ENCODE measurements at regions not wholly inside any gene's neighbourhood (a gene's known extent, or its start where the extent isn't known, plus 50 kb on each side); places are given as distances from the start of the nearest gene placed in this dataset.

DNA sequence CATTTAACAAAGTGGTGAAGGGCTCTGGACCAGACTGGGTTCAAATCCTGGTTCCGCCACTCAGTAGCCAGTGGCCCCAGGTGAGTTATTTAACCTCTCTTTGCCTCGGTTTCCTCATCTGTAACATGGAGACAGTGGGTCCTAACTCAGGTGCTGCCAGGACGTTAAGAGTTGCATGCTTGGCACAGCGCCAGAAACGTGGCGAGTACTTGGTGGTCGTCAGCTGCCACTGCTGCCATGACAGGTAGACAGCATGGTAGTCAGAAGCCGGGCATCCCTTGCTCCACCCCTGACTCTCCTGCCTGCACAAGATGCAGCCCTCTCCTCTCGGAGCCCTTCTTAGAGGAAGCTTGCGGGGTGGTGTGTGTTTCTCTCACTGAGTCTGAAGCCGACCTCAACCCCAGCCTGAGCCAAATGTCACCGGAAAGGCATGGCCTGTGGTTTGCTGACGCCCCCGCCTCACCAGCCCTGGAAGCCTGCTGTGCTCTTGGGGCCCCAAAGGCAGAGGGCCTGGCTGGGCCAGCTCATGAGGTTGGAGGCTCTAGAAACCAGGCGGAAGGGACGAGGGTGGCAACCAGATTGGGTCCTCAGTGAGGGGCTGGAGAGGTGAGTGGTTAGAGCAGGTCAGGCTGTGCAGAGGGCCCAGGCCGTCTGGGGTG lies 160.8 kb upstream of the TLE3 start:
- H3K4me3 ChIP-seq (ENCODE audit: low read depth, low read length): no peak overlapping the region

DNA sequence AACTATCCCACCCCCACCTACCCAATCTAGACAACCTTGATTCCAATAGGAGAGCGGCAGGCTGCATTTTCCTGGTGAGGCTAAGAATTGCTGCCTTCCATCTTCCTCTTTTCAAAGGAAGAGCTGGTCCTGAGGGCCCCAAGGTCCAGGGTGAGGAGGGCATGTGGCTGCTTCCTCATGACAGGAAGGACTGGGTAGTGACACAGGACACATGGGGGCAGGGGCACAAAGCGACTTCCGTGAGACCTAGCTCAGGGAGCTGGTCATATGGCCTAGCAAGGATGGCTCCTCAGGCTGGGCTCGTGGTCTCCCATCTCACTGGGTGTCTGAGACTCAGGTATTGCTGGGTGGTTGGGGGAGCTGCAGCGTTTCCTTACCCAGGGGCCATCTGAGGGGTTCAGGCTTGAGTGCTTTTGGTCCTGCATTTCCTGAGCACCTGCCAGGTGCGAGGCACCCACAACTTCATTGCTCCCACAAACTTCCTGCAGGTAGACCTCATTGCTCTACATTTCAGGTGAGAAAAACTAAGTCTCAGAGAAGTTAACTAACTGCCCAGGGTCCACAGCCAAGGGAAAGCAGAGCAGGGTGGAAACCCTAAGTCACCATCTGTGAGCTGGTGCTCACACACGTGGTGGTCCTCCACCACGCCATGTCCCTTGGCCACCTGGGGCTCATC lies 160.0 kb upstream of the TLE3 start:
- H3K4me3 ChIP-seq (ENCODE audit: low read depth, low read length): no peak overlapping the region

DNA sequence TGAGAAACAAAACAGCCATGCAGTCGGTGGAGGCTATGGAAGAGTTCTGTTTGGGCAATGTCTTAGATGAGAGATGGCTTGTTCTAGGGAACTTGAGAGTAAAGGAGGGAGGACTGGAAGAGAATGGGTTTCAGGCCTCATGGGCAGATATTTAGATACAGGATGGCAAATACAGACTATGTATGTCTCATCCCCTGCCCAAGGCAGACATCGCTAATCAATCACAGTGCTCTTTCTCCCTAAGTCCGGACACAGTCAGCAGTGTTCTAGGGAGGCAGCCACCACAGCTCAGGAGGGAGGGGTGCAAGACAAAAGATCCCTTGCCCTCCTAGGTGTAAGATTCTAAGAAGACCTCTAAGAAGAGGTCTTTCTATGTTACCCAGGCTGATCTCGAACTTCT lies 159.3 kb upstream of the TLE3 start:
- H3K4me3 ChIP-seq (ENCODE audit: low read depth, low read length): no peak overlapping the region

DNA sequence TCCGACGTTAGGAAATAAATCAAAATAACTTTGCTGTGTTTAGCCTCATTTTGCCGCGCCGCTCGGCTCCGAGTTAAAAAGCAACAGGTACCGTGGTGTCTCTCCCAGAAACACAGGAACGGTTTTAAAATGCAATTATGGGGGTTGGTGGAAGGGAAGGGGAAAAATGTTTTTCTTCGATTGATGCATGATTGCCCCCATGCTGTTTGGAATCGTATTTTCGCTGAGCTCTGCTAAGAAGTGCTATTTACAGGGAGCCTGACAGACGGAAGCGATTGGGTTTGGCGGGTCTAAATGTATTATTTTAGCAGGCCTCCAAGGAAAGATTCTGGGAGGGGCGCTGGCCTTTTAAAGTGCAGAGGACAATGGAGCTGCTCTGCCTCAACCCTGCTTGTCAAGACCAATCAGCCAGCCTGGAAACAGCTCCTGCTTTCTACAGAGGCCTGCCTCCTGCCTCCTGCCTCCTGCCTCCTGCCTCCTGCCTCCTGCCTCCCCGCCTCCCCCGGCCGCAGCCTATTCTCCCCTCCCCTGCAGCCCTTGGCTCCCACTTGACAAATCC lies 156.7 kb upstream of the TLE3 start:
- H3K4me3 ChIP-seq (ENCODE audit: low read depth, low read length): no peak overlapping the region

DNA sequence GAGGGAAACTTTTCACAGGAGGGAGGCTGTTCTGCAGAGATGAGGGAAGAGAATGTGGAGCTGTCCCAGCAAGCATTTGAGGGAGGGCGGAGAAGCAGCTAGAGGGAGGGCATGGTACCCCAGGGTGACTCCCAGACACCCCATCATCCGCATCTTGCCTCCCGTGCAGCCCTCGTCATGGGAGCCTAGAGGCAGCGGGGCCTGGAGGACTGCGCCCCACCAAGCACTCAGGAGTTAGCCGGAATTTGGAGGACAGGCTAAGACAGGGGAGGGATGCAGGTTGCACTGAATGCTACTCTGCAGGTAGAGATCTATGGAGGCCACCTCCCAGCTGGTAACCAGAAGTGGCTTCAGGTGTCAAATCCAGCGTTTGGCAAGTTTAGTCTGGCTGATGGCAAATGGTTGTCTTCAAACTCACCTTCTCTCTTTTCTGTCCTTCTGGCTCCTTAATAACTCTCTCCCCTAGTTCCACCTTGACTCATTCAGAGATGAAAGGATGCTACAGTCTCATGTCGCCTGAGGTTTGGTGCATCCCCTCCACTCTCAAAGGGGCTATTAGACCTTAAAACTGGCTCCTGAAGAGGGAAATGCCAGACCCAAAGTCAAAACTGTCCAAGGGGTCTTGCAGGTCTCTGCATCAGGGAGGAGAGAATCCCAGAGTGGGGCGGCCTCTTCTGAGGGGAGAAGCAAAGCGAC lies 155.9 kb upstream of the TLE3 start:
- H3K4me3 ChIP-seq (ENCODE audit: low read depth, low read length): no peak overlapping the region

DNA sequence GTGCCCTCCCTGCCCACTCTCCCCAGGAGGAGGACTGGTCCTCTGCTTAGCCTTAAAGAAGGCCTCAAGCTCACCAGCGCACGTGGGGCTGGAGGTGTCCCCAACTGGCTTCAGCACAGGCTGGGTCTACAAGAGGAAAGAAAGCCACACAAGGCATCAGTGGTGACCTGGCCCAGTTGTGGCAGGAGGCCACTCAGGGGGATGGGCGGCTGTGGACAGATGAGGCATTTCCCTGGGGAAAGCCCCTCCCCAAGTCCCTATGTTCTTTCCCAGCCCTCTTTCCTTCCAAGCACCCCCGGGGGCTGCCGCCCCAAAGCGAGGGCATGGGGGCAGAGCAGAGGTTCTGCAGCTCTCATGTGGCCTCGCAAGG lies 155.2 kb upstream of the TLE3 start:
- no peak overlapping the region for H3K4me3 ChIP-seq (ENCODE audit: low read depth, low read length)

DNA sequence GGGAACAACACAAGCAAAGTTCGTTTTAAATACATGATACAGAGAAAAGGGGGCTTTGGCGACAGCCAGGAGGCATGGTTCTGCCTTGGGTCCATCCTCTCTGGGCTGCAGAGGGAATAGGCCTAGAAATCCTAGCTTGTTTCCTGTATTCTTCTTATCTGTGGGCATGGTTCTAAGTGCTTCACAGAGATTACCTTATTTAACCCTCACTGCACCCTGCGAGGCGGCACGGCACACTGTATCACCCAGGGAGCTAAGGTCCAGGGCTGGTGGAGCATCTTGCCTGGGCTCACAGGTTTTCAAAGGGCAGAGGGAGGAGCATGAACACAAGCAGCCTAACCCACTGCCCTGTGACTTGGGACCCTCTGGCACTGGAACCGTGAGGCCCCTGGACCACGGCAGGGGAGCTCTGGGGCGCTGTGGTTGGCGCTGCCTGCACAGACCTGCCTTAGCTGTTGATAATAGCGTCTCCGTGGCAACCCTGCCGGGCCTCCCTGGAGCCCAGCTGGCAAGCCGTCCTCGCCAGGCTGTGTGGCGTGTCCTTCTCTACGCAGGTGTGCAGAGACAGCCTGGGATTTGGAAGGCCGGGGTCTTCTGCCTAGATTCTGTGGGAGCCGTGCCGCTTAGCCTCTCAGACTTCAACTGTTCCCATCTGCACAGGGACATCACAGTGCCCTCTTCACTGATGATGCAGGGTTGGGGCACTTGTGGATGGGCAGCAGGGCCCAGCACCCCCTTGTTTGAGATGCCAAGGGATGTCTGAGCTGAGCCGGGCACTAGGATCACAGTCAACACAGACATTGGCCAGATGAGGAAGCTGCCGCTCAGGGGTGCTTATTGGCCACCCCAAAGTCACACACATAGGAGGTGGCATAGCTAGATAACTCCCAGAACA lies 154.6 kb upstream of the TLE3 start:
- H3K4me3 ChIP-seq (ENCODE audit: low read depth, low read length): no peak overlapping the region

DNA sequence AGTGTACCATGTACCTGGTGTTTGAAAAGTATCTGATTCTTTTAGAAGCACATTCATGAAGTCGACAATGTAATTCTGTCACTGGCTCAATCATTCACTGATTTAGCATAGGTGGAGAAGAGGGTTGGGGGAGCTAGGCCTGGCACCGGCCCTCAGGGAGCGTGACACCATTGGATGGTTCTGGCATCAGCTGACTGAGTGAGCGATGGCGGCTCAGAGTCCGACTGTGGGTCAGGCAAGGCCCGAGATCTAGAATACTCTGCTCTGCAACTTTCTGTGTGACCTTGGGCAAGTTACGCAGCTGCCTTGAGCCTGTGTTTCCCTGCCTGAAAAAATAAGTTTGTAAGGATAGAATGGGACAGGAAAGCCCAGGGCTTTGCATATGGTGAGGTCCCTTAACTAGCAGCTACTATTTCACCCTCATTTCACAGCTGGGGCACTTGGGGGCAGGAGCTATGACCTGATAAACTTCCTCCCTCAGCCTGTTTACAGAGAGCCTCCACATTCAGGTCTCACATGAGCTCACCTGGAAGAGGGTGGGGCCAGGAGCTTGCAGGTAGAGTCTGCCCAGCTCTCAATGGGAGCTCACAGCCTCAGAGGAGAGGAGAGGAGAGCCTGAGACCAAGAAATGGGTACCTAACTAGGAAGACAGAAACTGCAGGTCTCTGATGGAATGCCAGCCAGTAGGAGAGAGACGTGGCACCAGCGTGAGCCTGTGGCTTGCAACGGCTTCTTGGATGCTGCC lies 153.7 kb upstream of the TLE3 start:
- H3K4me3 ChIP-seq (ENCODE audit: low read depth, low read length): no peak overlapping the region

DNA sequence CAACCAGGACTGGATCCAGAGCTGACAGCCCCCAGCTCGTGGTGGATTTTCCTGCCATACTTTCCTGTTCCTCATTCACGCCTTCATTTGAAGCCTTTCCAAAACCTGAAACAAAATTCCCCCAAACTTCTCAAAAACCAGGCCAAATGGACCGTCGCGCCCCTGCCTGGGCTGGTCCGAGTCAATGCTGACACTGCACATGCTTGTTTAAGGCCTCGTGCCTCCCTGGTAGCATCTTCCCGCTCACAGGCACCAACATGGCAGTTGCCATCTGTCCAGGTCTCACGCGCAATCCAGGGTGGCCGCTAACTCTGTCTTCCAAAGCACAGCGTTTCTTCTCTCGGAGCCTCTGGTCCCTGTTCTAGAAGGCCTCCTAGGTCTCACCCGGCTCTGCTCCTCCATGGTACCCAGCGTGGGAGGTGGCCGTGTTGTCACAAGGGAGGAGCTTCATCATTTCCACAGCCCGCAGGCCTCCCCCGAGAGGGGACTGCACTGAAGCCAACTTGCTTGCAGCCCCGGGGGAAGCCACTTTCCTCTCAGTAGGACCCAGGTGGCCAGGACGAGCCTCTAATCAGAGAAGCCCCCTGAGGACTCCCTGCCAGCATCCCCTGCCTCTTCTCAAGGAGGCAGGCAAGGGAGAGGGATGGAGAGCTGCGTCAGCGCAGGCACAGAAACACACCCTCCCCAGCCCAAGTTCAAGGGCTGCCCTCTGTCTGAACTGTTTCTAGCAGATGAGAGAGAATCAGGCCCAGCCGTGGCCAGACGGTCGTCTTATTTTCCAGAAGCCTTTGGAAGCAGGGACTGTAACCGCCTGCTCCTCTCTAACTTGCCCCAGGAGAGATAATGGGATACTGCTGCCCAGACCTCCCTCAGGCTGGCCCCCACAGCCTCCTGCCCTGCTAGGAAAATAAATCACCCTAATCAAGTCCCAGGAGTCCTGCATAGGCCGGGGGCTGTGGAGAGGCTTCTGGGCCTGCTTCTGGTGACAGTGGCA lies 152.8 kb upstream of the TLE3 start:
- H3K4me3 ChIP-seq (ENCODE audit: low read depth, low read length): no peak overlapping the region

DNA sequence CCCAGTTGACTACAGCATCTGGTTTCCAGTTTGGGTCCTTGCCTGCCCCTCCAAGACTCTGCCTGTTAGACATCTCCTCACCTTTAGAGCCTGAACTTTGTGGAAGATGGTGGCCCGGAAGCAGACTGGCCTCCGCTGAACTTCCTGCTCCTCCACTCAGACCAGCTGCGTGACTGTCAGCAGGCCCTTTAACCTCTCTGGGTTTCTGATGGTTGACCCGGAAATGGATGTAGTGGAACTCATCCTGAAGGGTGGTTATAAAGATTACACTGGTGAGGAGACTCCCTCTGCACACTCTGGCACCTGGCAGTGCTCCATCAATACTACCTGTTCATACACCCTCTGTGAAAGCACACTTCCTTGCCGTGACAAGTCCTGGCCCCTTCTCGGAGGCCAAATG lies 151.9 kb upstream of the TLE3 start:
- no peak overlapping the region for H3K4me3 ChIP-seq (ENCODE audit: low read depth, low read length)

DNA sequence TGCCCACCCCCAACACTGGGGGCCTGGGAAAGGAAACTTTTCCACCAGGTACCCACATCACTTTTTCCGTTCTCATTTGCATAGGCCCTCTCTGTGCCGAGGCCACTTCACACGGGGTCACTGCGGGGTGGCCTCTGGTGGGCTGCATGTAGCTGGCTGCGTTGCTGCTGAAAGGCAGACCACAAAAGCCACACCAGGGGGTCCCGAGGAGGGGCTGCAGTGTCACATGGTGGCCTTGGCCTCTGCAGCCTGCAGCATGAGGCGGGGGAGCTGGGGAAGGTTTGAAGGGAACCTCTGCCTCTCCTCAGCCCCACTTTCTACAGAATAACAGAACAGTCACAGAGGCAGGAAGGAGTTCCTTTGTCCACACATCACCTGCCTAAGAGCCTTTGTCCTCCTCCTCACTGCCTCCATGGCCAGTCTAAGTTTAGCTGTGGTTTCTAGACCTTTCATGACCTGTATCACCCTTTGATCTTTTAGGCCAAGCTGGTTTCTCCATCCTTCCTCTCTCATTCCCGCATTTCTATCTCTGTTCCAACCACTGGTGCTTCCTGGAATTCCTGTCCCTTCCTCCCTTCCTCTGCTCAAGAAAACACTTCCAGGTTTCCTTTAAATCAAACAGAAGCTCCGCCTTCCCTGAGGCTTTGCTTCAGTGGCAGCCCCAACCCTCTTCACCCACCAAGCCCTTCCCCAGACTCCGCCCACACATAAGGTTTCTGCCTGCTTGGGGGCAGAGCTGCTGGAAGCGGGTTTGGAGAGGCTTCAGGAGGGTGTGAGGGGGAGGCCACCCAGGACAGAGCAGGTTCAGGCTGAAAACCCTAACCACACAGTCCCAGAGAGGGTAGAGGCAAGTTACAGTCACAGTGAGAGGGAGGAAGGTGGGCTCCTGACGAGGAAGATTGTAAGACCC lies 150.7 kb upstream of the TLE3 start:
- H3K4me3 ChIP-seq (ENCODE audit: low read depth, low read length): no peak overlapping the region

DNA sequence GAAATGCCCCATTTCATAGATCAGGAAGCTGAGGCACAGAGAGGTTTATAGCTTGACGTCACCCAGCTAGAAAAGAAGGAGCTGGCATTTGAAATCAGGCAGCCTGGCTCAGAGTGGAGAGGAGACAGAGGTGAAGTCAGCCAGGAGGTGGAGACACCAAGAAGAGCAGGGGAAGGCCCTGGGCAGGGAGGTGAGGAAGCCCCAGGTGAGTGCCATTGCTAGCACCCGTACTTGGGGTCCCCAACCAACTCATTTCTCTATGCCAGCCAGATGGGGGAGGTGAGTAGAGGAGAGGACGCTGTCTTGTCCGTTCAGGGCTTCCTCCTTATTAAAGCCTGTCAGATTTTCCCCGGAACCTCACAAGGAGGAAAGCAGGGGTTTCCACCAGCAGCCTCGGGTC lies 149.6 kb upstream of the TLE3 start:
- no peak overlapping the region for H3K4me3 ChIP-seq (ENCODE audit: low read depth, low read length)

DNA sequence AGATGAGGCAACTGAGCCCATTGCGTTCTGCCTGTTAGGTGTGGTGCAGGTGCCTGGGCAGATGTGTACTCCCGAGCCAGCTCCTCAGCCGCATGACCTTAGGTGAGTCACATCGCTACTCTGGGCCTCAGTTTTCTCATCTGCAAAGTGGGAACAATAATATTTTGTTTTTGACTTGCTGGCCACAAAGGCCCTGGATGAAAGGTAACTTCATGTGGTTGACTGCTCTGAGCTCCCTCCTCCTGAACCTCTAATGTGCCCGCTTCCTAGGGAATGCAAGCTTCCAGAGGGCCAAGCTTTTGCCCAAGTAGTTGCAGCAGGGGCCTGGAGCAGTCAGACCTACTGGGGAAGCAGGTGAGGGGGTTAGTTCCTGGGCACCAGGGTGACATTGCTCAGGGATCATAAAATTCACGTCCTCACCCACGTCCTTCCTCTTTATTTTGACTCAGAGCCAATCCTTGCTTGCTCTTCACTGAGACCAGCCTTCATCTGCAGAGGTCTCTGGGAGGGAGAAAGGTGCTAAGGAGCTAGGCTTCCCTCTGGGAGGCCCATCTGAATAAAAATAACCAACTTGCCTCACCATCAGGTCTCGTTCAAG lies 149.0 kb upstream of the TLE3 start:
- no peak overlapping the region for H3K4me3 ChIP-seq (ENCODE audit: low read depth, low read length)

DNA sequence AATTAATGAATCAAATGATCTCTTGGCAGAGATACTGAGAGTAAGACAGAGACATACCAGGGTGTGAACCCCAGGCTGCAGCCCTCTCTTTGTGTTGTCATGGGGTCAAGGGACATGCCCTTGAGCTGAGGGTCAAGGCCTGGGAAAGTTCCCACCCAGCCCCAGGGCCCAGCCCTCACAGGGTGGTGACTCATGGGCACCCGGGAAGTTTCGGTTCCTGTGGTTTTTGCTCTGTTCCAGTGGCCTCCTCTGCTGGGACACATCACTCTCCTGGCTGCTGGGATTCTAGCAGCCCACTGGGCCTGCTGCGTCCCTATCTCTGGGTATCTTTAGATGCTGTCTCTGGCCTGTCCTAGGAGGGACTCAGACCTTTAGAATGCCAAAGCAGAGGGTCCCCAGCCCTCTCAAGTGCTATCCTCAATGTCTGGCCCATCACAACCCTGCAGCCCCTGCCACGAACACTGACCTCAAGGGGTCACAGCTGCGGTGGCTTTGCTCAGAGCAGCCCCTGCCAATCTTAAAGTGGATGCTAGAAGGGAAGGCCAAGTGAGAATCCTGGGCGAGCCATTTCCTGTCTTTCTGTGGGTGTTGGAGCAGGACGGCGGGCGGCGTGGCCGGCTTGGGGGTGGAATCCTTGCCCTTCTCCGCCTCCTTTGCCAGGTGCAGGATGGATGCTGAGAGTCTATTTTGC lies 148.4 kb upstream of the TLE3 start:
- no peak overlapping the region for H3K4me3 ChIP-seq (ENCODE audit: low read depth, low read length)

DNA sequence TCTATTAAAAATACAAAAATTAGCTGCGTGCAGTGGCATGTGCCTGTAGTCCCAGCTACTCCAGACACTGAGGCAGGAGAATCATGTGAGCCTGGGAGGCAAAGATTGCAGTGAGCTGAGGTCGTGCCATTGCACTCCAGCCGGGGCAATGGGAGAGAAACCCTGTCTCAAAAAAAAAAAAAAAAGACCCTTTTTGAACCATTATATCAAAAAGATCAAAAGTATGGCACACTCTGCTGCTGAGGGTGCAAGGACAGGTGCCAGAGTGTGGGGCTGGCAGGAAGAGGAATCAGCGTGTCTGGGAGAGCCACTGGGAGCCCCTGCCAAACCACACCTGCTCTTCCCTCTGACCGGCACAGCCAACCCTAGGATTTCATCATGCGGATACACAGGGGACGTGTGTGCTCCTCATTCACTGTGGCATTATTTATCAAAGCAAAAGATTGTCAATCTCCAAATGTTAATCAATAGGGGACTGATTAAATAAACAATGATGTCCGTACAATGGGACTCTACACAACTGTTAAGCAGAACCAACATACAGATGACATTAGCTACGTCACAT lies 147.3 kb upstream of the TLE3 start:
- no peak overlapping the region for H3K4me3 ChIP-seq (ENCODE audit: low read depth, low read length)

DNA sequence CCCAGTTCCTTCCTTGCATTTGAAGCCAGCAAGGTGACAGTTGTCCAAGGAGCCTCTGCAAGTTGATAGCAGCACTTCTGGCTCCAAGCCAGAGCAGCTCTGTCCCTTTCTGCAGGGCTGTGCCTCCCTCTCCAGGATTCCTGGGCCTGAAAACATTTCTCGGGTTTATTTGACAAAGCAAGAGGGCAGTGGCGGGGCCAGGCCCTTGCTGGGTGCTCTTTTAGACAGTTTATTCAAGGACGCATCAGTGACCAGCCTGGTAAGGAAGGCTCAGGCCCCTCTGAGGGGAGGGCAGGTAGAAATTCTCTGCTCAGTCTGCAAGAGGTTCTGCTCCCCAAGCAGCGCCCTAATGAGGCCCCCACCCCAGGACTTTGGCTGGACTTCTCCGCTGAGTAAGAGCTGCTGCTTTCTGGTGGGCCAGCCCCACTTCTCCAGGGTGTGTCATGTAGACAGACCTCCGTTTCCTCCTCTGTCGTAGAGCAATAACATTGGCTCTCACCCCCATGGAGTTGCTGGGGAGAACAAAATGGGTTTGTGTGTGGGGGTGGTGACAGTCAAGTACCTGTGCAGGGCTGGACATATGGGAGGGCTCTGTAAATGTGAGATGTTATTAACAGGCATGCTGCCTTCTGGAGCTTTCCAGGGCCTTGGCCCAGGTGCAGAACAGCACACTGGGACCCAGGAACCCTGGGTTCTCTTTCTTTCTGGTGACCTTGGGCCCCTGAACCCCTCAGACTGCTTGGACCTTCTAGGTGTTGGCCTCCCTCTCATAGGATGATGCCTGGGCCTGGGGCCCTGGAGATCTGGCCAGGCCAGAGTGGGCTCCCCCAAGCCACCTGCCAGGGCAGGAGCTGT lies 146.2 kb upstream of the TLE3 start:
- no peak overlapping the region for H3K4me3 ChIP-seq (ENCODE audit: low read depth, low read length)

Data from iPS-11a (cell line).